HL-60 (cell line): ENCODE measurements at regions not wholly inside any gene's neighbourhood (a gene's known extent, or its start where the extent isn't known, plus 50 kb on each side); places are given as distances from the start of the nearest gene placed in this dataset.

Experiments used
- DNase-seq, 2 experiments: peaks; one replicate each; pipeline ENCODE4 v3.0.0-alpha.2; 2010 to 2020; ENCODE audit warnings: low read depth in 1 of 2, low spot score in 1 of 2
- H3K27ac ChIP-seq: fragments of 250-450 bp; sonication (Bioruptor Pico); replicated peaks from 2 replicates; pipeline ENCODE4 v1.5.1; 2020; ENCODE audit warnings: mild to moderate bottlenecking, moderate library complexity
- H3K27me3 ChIP-seq: fragments of 250-450 bp; sonication (Bioruptor Pico); 2 replicates; pipeline ENCODE4 v1.5.1; 2021; ENCODE audit warnings: mild to moderate bottlenecking, moderate library complexity; ENCODE audit not compliant: insufficient read depth, poor library complexity, severe bottlenecking
- H3K4me3 ChIP-seq: replicated peaks from 2 replicates; pipeline ENCODE4 v1.5.1; 2011; ENCODE audit warnings: mild to moderate bottlenecking, control low read depth, low read length; ENCODE audit not compliant: insufficient read depth
- CTCF ChIP-seq: IDR thresholded peaks from one replicate; pipeline ENCODE4 v1.5.1; 2011; ENCODE audit warnings: low read length, control low read depth, inconsistent platforms; ENCODE audit not compliant: insufficient read depth
- GABPA ChIP-seq: IDR thresholded peaks from 2 replicates; pipeline ENCODE4 v1.6.1; 2012; ENCODE audit warnings: low read depth
- POLR2AphosphoS5 ChIP-seq: IDR thresholded peaks from 2 replicates; pipeline ENCODE4 v1.6.1; 2012; ENCODE audit warnings: low read depth
- REST ChIP-seq: IDR thresholded peaks from 2 replicates; pipeline ENCODE4 v1.6.1; 2012; ENCODE audit warnings: low read depth; ENCODE audit not compliant: insufficient replicate concordance
- SPI1 ChIP-seq: IDR thresholded peaks from 2 replicates; pipeline ENCODE4 v1.6.1; 2012; ENCODE audit warnings: low read depth, mild to moderate bottlenecking, borderline replicate concordance

GRCh38 chr2:204272610-204273287 is 272.5 kb upstream of the PARD3B start:
- H3K27ac ChIP-seq = no peak overlapping the region
- H3K4me3 ChIP-seq = no peak overlapping the region
- TF ChIP-seq SPI1 (no peak), GABPA (no peak), CTCF (no peak), REST (no peak), POLR2AphosphoS5 (no peak)

GRCh38 chr2:204274429-204274828 is 270.8 kb upstream of the PARD3B start:
- Histone ChIP-seq H3K27ac (no peak overlapping the region), H3K4me3 (no peak overlapping the region), H3K27me3 (no peaks in the 10 kb centered on the region)
- no peak for DNase-seq
- no peak for TF ChIP-seq GABPA
- TF ChIP-seq SPI1 = no peak
- TF ChIP-seq POLR2AphosphoS5 = no peak
- no peak for TF ChIP-seq CTCF
- TF ChIP-seq REST = no peak

More at GRCh38 chr2:204272610-204273287, 272.5 kb upstream of the PARD3B start:
- no peaks in the 10 kb centered on the region for H3K27me3 ChIP-seq
- no peak for DNase-seq

- Histone ChIP-seq H3K4me3 (no peak overlapping the region), H3K27me3 (no peaks in the 10 kb centered on the region), H3K27ac (no peak overlapping the region)
- TF ChIP-seq GABPA (no peak), REST (no peak), CTCF (no peak), POLR2AphosphoS5 (no peak), SPI1 (no peak)
- no peak for DNase-seq
These were observed 270.3 kb upstream of the PARD3B start for GRCh38 chr2:204274991-204275390.
